MM.1S (cell line): ENCODE measurements at regions not wholly inside any gene's neighbourhood (a gene's known extent, or its start where the extent isn't known, plus 50 kb on each side); places are given as distances from the start of the nearest gene placed in this dataset.

ENCODE experiments used
- DNase-seq: peaks from one replicate; pipeline ENCODE4 v3.0.0-alpha.2; 2015
- H2AFZ ChIP-seq: fragments of 300-600 bp; sonication (generic); 2 replicates; pipeline ENCODE4 v1.6.0; 2016; ENCODE audit warnings: antibody characterized with exemption, low read length
- H3F3A ChIP-seq: fragments of 300-600 bp; sonication (generic); 2 replicates; pipeline ENCODE4 v1.6.1; 2016; ENCODE audit warnings: mild to moderate bottlenecking, antibody characterized with exemption, low read length, moderate library complexity, mixed read lengths; ENCODE audit not compliant: insufficient read depth
- H3K27ac ChIP-seq: fragments of 300-600 bp; sonication (generic); 2 replicates; pipeline ENCODE4 v1.5.1; 2016; ENCODE audit warnings: mild to moderate bottlenecking, low read length
- H3K27me3 ChIP-seq: fragments of 300-600 bp; sonication (generic); replicated peaks from 2 replicates; pipeline ENCODE4 v1.6.0; 2016; ENCODE audit warnings: low read length; ENCODE audit not compliant: insufficient read depth
- H3K36me3 ChIP-seq: fragments of 300-600 bp; sonication (generic); replicated peaks from 2 replicates; pipeline ENCODE4 v1.6.1; 2016; ENCODE audit warnings: mild to moderate bottlenecking, low read length, mixed read lengths; ENCODE audit not compliant: insufficient read depth
- H3K4me1 ChIP-seq: fragments of 300-600 bp; sonication (generic); 2 replicates; pipeline ENCODE4 v1.6.1; 2016; ENCODE audit warnings: low read length, mixed read lengths
- H3K4me2 ChIP-seq: fragments of 300-600 bp; sonication (generic); 2 replicates; pipeline ENCODE4 v1.6.0; 2016; ENCODE audit warnings: low read depth, low read length
- H3K4me3 ChIP-seq: fragments of 300-600 bp; sonication (generic); 2 replicates; pipeline ENCODE4 v1.5.1; 2016; ENCODE audit warnings: low read length, mixed read lengths
- H3K79me2 ChIP-seq: fragments of 300-600 bp; sonication (generic); 2 replicates; pipeline ENCODE4 v1.6.1; 2016; ENCODE audit warnings: mixed run types, low read length, mixed read lengths
- H3K9ac ChIP-seq: fragments of 300-600 bp; sonication (generic); 2 replicates; pipeline ENCODE4 v1.6.1; 2016; ENCODE audit warnings: low read length, mixed read lengths
- H3K9me2 ChIP-seq: fragments of 300-600 bp; sonication (generic); replicated peaks from 2 replicates; pipeline ENCODE4 v1.6.1; 2016; ENCODE audit warnings: mild to moderate bottlenecking, low read length, mixed read lengths; ENCODE audit not compliant: insufficient read depth
- H3K9me3 ChIP-seq: fragments of 300-600 bp; sonication (generic); replicated peaks from 2 replicates; pipeline ENCODE4 v1.6.1; 2016; ENCODE audit warnings: mild to moderate bottlenecking, low read length, mixed read lengths; ENCODE audit not compliant: insufficient read depth
- H4K20me1 ChIP-seq: fragments of 300-600 bp; sonication (generic); 2 replicates; pipeline ENCODE4 v1.6.1; 2016; ENCODE audit warnings: mild to moderate bottlenecking, low read length, moderate library complexity, mixed read lengths; ENCODE audit not compliant: insufficient read depth
- CTCF ChIP-seq: fragments of 300-600 bp; sonication (generic); IDR thresholded peaks from 2 replicates; pipeline ENCODE4 v1.5.1; 2016; ENCODE audit warnings: antibody characterized with exemption, low read length, mixed read lengths
- EZH2 ChIP-seq: fragments of 300-600 bp; sonication (generic); optimal IDR thresholded peaks from 2 replicates; pipeline ENCODE3; 2017; ENCODE audit warnings: low read depth, mild to moderate bottlenecking, antibody characterized with exemption, low read length, mixed read lengths
- EZH2phosphoT487 ChIP-seq: fragments of 300-600 bp; sonication (generic); IDR thresholded peaks from 2 replicates; pipeline ENCODE4 v1.6.1; 2018; ENCODE audit warnings: antibody characterized with exemption, low read length

- Histone ChIP-seq H3F3A (no peaks in the 10 kb centered on the region), H3K36me3 (no peaks in the 10 kb centered on the region), H3K27ac (no peak overlapping the region), H3K9me2 (no peaks in the 10 kb centered on the region), H3K27me3 (no peaks in the 10 kb centered on the region), H4K20me1 (no peaks in the 10 kb centered on the region), H3K4me3 (no peak overlapping the region), H3K4me2 (no peak overlapping the region), H2AFZ (no peak overlapping the region), H3K4me1 (no peaks in the 10 kb centered on the region), H3K9me3 (no peaks in the 10 kb centered on the region), H3K79me2 (no peaks in the 10 kb centered on the region), H3K9ac (no peak overlapping the region)
- no peak for DNase-seq
- TF ChIP-seq EZH2 (no peak), EZH2phosphoT487 (no peak), CTCF (no peak)
Measured at GRCh38 chr3:147551491-147551890, 142.3 kb downstream of the ZIC1 start.

GRCh38 chr3:147554332-147554731 is 145.2 kb downstream of the ZIC1 start:
- Histone ChIP-seq H2AFZ (no peak overlapping the region), H3K79me2 (no peaks in the 10 kb centered on the region), H3F3A (no peaks in the 10 kb centered on the region), H3K9ac (no peak overlapping the region), H3K4me3 (no peak overlapping the region), H3K27ac (no peak overlapping the region), H3K4me1 (no peaks in the 10 kb centered on the region), H3K9me3 (no peaks in the 10 kb centered on the region), H3K36me3 (no peaks in the 10 kb centered on the region), H3K4me2 (no peak overlapping the region), H4K20me1 (no peaks in the 10 kb centered on the region), H3K9me2 (no peaks in the 10 kb centered on the region), H3K27me3 (no peaks in the 10 kb centered on the region)
- TF ChIP-seq EZH2phosphoT487: no peak
- no peak for TF ChIP-seq CTCF
- TF ChIP-seq EZH2: no peak
- no peak for DNase-seq

GRCh38 chr3:147572970-147573340 is 163.8 kb downstream of the ZIC1 start:
- Histone ChIP-seq H3K4me3 (no peak overlapping the region), H3K4me2 (no peak overlapping the region), H3K9ac (no peak overlapping the region), H3K27me3 (no peaks in the 10 kb centered on the region), H2AFZ (no peak overlapping the region), H3K9me2 (no peaks in the 10 kb centered on the region), H3K4me1 (no peaks in the 10 kb centered on the region), H3K27ac (no peak overlapping the region), H4K20me1 (no peaks in the 10 kb centered on the region), H3K79me2 (no peaks in the 10 kb centered on the region), H3K9me3 (no peaks in the 10 kb centered on the region), H3F3A (no peaks in the 10 kb centered on the region), H3K36me3 (no peaks in the 10 kb centered on the region)
- DNase-seq: no peak
- TF ChIP-seq CTCF: no peak
- TF ChIP-seq EZH2: no peak
- no peak for TF ChIP-seq EZH2phosphoT487
